ENCODE measurements at regions not wholly inside any gene's neighbourhood (a gene's known extent, or its start where the extent isn't known, plus 50 kb on each side); places are given as distances from the start of the nearest gene placed in this dataset.

DNA sequence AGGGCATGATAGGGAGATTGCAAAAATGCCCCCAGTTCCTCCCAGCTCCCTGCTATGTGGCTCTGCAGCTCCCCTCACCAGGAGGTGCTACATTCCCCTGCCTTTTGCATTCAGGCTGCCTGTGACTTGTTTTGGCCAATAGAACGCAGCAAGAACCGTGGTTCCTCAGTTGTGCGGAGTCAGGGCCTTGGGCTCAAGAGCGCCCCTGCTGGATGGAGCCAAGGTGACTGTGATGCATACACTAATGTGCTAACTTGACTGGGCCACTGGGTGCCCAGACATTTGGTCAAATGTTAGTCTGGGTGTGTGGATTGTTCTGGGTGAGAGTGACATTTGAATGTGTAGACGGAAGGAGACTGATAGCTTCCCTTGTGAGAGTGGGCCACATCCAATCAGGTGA lies 123.3 kb upstream of the MVB12B start:
- TF ChIP-seq, protein P1, sequence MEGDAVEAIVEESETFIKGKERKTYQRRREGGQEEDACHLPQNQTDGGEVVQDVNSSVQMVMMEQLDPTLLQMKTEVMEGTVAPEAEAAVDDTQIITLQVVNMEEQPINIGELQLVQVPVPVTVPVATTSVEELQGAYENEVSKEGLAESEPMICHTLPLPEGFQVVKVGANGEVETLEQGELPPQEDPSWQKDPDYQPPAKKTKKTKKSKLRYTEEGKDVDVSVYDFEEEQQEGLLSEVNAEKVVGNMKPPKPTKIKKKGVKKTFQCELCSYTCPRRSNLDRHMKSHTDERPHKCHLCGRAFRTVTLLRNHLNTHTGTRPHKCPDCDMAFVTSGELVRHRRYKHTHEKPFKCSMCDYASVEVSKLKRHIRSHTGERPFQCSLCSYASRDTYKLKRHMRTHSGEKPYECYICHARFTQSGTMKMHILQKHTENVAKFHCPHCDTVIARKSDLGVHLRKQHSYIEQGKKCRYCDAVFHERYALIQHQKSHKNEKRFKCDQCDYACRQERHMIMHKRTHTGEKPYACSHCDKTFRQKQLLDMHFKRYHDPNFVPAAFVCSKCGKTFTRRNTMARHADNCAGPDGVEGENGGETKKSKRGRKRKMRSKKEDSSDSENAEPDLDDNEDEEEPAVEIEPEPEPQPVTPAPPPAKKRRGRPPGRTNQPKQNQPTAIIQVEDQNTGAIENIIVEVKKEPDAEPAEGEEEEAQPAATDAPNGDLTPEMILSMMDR (conservative IDR thresholded peaks at IDR 0.05; ENCODE audit: low read depth in 2 of 2), result peak; percentile 43
- TF ChIP-seq, protein P2, sequence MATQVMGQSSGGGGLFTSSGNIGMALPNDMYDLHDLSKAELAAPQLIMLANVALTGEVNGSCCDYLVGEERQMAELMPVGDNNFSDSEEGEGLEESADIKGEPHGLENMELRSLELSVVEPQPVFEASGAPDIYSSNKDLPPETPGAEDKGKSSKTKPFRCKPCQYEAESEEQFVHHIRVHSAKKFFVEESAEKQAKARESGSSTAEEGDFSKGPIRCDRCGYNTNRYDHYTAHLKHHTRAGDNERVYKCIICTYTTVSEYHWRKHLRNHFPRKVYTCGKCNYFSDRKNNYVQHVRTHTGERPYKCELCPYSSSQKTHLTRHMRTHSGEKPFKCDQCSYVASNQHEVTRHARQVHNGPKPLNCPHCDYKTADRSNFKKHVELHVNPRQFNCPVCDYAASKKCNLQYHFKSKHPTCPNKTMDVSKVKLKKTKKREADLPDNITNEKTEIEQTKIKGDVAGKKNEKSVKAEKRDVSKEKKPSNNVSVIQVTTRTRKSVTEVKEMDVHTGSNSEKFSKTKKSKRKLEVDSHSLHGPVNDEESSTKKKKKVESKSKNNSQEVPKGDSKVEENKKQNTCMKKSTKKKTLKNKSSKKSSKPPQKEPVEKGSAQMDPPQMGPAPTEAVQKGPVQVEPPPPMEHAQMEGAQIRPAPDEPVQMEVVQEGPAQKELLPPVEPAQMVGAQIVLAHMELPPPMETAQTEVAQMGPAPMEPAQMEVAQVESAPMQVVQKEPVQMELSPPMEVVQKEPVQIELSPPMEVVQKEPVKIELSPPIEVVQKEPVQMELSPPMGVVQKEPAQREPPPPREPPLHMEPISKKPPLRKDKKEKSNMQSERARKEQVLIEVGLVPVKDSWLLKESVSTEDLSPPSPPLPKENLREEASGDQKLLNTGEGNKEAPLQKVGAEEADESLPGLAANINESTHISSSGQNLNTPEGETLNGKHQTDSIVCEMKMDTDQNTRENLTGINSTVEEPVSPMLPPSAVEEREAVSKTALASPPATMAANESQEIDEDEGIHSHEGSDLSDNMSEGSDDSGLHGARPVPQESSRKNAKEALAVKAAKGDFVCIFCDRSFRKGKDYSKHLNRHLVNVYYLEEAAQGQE (IDR thresholded peaks at IDR 0.05; ENCODE audit: unreplicated experiment), result no peak
- no peak for TF ChIP-seq EZH2 (IDR thresholded peaks at IDR 0.05; ENCODE audit: low read depth, unreplicated experiment)

All from GM23338 (cell line).